Thoracic aorta (tissue), 2 donors: ENCODE measurements at regions not wholly inside any gene's neighbourhood (a gene's known extent, or its start where the extent isn't known, plus 50 kb on each side); places are given as distances from the start of the nearest gene placed in this dataset.

ENCODE experiments used
- ATAC-seq: fragments of 150-250 bp; one replicate; pipeline ENCODE4 v1.8.0; 2017; ENCODE audit warnings: low read depth; ENCODE audit not compliant: insufficient number of reproducible peaks, low FRiP score
- DNase-seq: peaks from one replicate; pipeline ENCODE4 v3.0.0-alpha.2; 2020; ENCODE audit warnings: low spot score
- H3K27ac ChIP-seq, 2 donors: fragments of 200-600 bp; sonication (generic); 1 replicate in 1 of 2; 2 replicates in 1 of 2; pipeline ENCODE4 v1.5.1; 2016; ENCODE audit warnings: mild to moderate bottlenecking in 2 of 2, moderate library complexity in 2 of 2
- H3K27me3 ChIP-seq: fragments of 200-600 bp; sonication (generic); replicated peaks from 2 replicates; pipeline ENCODE4 v1.6.0; 2016; ENCODE audit warnings: mild to moderate bottlenecking; ENCODE audit not compliant: insufficient read depth
- H3K36me3 ChIP-seq: fragments of 200-600 bp; sonication (generic); one replicate; pipeline ENCODE4 v1.5.1; 2016
- H3K4me1 ChIP-seq, 2 donors: fragments of 200-600 bp; sonication (generic); 1 replicate in 1 of 2; 2 replicates in 1 of 2; pipeline versions ENCODE4 v1.5.1 to v1.6.0; 2016; ENCODE audit warnings: low read depth in 2 of 2, mild to moderate bottlenecking in 1 of 2; ENCODE audit not compliant: control insufficient read depth in 1 of 2
- H3K4me3 ChIP-seq: fragments of 200-600 bp; sonication (generic); 2 replicates; pipeline ENCODE4 v1.5.1; 2016; ENCODE audit warnings: mild to moderate bottlenecking
- H3K9me3 ChIP-seq: fragments of 200-600 bp; sonication (generic); 2 replicates; pipeline ENCODE4 v1.5.1; 2016
- CTCF ChIP-seq: fragments of 200-600 bp; sonication (generic); IDR thresholded peaks from one replicate; pipeline ENCODE4 v1.5.1; 2019; ENCODE audit warnings: antibody characterized with exemption

GRCh38 chr14:54129850-54130640, 173.4 kb upstream of the BMP4 start:
- H3K4me1 ChIP-seq: no peaks in the 10 kb centered on the region
- H3K27me3 ChIP-seq: no peaks in the 10 kb centered on the region
- no peaks in the 10 kb centered on the region for H3K36me3 ChIP-seq
- no peaks in the 10 kb centered on the region for H3K9me3 ChIP-seq
- no peak for TF ChIP-seq CTCF
- no peak for DNase-seq
- no peak overlapping the region for H3K27ac ChIP-seq
- ATAC-seq: no peak
- H3K4me3 ChIP-seq: no peak overlapping the region

DNA sequence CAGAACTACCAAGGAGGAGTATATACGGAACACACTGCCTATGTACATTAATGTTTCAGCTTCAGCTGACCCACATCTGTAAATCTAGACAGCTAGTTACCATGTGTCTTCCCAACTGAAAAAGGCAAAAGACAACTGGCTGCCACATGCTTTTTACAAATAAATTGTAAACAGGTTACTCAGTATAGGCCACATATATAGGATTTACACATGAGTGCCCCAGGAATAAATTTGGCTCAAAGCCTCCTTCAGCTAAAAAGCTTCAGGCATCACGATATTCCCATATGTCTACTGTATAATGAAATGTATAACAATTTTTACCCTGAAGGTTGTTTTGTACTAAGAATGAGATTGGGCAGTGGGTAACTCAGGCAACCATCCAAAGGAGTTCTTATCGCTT, 175.9 kb upstream of the BMP4 start:
- no peak for TF ChIP-seq CTCF
- no peaks in the 10 kb centered on the region for H3K9me3 ChIP-seq
- DNase-seq: no peak
- H3K4me3 ChIP-seq: no peak overlapping the region
- no peaks in the 10 kb centered on the region for H3K27me3 ChIP-seq
- no peak for ATAC-seq
- no peak overlapping the region for H3K27ac ChIP-seq
- peaks cover 0 to 4% of the 10 kb centered on the region in 2 donors for H3K4me1 ChIP-seq
- H3K36me3 ChIP-seq: no peaks in the 10 kb centered on the region

GRCh38 chr14:54133896-54134295, 177.3 kb upstream of the BMP4 start:
- ATAC-seq: no peak
- Histone ChIP-seq H3K9me3 (no peaks in the 10 kb centered on the region), H3K4me3 (no peak overlapping the region), H3K36me3 (no peaks in the 10 kb centered on the region), H3K4me1 (peaks cover 0 to 12% of the 10 kb centered on the region in 2 donors), H3K27ac (no peak overlapping the region), H3K27me3 (no peaks in the 10 kb centered on the region)
- DNase-seq: no peak
- TF ChIP-seq CTCF: no peak

DNA sequence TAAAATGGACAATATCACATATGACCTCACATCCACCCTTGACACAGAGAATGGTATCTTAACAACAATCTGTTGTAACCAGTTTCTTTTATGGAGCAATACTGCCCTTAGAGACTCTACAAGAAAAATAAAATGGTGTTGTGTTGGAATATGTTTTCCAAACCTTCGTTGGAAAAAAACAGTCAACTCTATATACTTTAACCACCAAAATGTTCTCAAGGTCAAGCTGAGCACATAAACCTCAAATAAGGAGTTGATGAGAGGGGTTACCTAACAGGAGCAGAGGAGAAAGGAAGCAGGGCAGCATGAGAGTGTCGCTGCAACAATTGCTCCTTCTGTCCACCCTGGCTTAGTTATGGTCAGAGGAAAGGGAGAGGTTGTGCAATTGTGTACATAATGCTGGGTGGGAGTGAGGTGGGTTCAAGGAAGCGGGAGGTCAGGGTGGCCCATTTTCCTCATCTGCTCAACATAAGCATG, 179.2 kb upstream of the BMP4 start:
- no peak for ATAC-seq
- H3K27me3 ChIP-seq: no peaks in the 10 kb centered on the region
- no peaks in the 10 kb centered on the region for H3K9me3 ChIP-seq
- no peak overlapping the region for H3K27ac ChIP-seq
- H3K36me3 ChIP-seq: no peaks in the 10 kb centered on the region
- peaks cover 0 to 12% of the 10 kb centered on the region in 2 donors for H3K4me1 ChIP-seq
- H3K4me3 ChIP-seq: no peak overlapping the region
- DNase-seq: no peak
- no peak for TF ChIP-seq CTCF

DNA sequence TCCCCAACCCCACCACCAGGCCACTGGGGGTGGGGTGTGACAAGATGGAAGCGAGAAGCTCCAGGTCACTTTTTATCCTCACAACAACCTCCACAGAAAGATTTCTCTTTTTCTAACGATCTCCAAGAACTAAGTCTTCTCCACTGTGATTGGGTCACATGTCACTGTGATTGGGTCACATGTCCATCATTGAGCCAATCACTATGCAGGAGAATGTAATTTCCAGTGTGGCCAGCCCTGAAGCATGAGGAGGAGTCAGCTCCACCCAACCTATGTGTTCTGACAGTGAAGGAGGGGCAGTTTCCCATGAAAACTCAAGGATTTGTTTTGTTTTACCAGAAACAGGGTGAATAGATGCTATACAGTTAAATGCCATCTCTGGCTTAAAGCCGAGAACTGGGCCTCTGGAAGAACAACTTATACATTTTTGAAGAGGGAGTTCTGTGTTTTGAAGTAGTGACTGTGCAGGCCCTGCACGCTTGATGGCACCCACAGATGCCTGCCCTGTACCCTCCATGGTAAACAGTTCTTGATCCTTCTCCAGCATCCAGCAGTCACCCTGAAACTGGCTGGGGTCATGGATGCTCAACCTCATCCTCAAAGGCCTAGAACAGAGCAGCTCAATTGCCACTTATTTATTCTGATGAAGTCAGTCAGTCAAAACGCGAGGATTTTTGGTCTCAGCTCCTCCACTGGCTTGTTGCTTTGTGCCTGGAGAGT, 180.4 kb upstream of the BMP4 start:
- H3K27me3 ChIP-seq: no peaks in the 10 kb centered on the region
- H3K4me1 ChIP-seq: peaks cover 0 to 12% of the 10 kb centered on the region in 2 donors
- H3K4me3 ChIP-seq: no peak overlapping the region
- no peak overlapping the region for H3K27ac ChIP-seq
- no peaks in the 10 kb centered on the region for H3K36me3 ChIP-seq
- no peak for TF ChIP-seq CTCF
- DNase-seq (no peak), ATAC-seq (no peak)
- no peaks in the 10 kb centered on the region for H3K9me3 ChIP-seq
